ENCODE measurements at regions not wholly inside any gene's neighbourhood (a gene's known extent, or its start where the extent isn't known, plus 50 kb on each side); places are given as distances from the start of the nearest gene placed in this dataset.

DNA sequence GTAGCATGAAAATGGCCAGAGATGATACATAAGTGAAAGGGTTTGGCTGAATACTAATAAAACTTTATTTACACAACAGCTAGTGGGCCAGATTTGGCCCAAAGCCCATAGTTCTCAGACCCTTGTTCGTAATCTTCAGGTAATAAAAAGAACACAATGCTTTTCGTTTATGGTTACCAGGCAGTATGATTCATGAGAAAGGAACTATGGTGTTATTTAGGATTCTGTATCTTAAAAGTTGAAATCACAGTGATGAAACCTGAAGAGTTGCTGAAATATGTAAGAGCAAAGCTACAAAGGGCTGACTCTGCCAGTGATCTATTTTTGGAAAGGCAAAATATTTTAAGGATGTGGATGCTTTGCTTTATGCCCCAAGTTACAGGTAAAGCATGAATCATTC, 192.7 kb downstream of the SMC2 start:
- CTCF ChIA-PET: no interaction called here
- Histone ChIP-seq H3K36me3 (ENCODE audit: control insufficient read depth in 2 of 2, extremely low read depth in 1 of 2, insufficient read depth in 2 of 2, low read length in 2 of 2) (no peaks in the 10 kb centered on the region), H4K20me1 (replicated peaks; ENCODE audit: control insufficient read depth, extremely low read depth, insufficient read depth, low read length) (no peaks in the 10 kb centered on the region), H3K27me3 (ENCODE audit: control insufficient read depth in 2 of 2, insufficient read depth in 2 of 2, low read length in 2 of 2) (no peaks in the 10 kb centered on the region), H3K9ac (replicated peaks; ENCODE audit: extremely low read depth, insufficient read depth, low read length) (no peak overlapping the region), H3K79me2 (ENCODE audit: control insufficient read depth, insufficient read depth, low read length) (no peaks in the 10 kb centered on the region), H3K27ac (ENCODE audit: insufficient read depth, low read depth, low read length) (no peak overlapping the region), H3K4me2 (ENCODE audit: insufficient read depth, low read length) (no peak overlapping the region), H3K9me1 (replicated peaks; ENCODE audit: control insufficient read depth, extremely low read depth, insufficient read depth, low read length) (no peaks in the 10 kb centered on the region), H2AFZ (ENCODE audit: low read depth, low read length) (no peak overlapping the region), H3K4me1 (ENCODE audit: control insufficient read depth, extremely low read depth, insufficient read depth, low read length) (no peaks in the 10 kb centered on the region), H3K9me3 (replicated peaks; ENCODE audit: control insufficient read depth, insufficient read depth, low read length) (no peaks in the 10 kb centered on the region), H3K4me3 (replicated peaks in 1 of 3; ENCODE audit: insufficient read depth in 1 of 3, low read depth in 1 of 3, low read length in 3 of 3) (no peak overlapping the region)
- no peak for DNase-seq (ENCODE audit: low read depth, low spot score)
- intact Hi-C loops (cut with micrococcal nuclease): no loop called here
- dilution Hi-C loops (cut with MboI; ENCODE audit: extremely low pct_ligation_motif_present, low sequenced_read_pairs): no loop called here
- POLR2A ChIA-PET: no interaction called here
- TF ChIP-seq POLR2A (IDR thresholded peaks at IDR 0.05; ENCODE audit: low read depth, low read length) (no peak), GATA2 (IDR thresholded peaks at IDR 0.05; ENCODE audit: insufficient read depth, insufficient read length, low read depth, low read length) (no peak), POLR2AphosphoS5 (IDR thresholded peaks at IDR 0.05; ENCODE audit: insufficient read depth, low read depth, low read length) (no peak)
- TF ChIP-seq, protein P1, sequence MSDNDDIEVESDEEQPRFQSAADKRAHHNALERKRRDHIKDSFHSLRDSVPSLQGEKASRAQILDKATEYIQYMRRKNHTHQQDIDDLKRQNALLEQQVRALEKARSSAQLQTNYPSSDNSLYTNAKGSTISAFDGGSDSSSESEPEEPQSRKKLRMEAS (IDR thresholded peaks at IDR 0.05; ENCODE audit: insufficient read depth, insufficient read length): no peak
- no TSS peak for BruUV-seq (replicated peaks)
- FAIRE-seq: no peak

GRCh38 chr9:104287253-104287878, 193.3 kb downstream of the SMC2 start:
- POLR2A ChIA-PET: no interaction called here
- H3K9me3 ChIP-seq (replicated peaks; ENCODE audit: control insufficient read depth, insufficient read depth, low read length): no peaks in the 10 kb centered on the region
- no peak overlapping the region for H3K4me3 ChIP-seq (replicated peaks in 1 of 3; ENCODE audit: insufficient read depth in 1 of 3, low read depth in 1 of 3, low read length in 3 of 3)
- H3K79me2 ChIP-seq (ENCODE audit: control insufficient read depth, insufficient read depth, low read length): no peaks in the 10 kb centered on the region
- FAIRE-seq: no peak
- H2AFZ ChIP-seq (ENCODE audit: low read depth, low read length): no peak overlapping the region
- BruUV-seq (replicated peaks): no TSS peak
- no peaks in the 10 kb centered on the region for H3K27me3 ChIP-seq (ENCODE audit: control insufficient read depth in 2 of 2, insufficient read depth in 2 of 2, low read length in 2 of 2)
- H3K9me1 ChIP-seq (replicated peaks; ENCODE audit: control insufficient read depth, extremely low read depth, insufficient read depth, low read length): no peaks in the 10 kb centered on the region
- no peak for DNase-seq (ENCODE audit: low read depth, low spot score)
- H4K20me1 ChIP-seq (replicated peaks; ENCODE audit: control insufficient read depth, extremely low read depth, insufficient read depth, low read length): no peaks in the 10 kb centered on the region
- TF ChIP-seq JUN (IDR thresholded peaks at IDR 0.05; ENCODE audit: borderline replicate concordance, insufficient read depth, insufficient read length, low read depth) (no peak), FOS (IDR thresholded peaks at IDR 0.05; ENCODE audit: borderline replicate concordance, insufficient read depth, low read length) (no peak), POLR2A (IDR thresholded peaks at IDR 0.05; ENCODE audit: low read depth, low read length) (no peak)
- TF ChIP-seq, protein P2, sequence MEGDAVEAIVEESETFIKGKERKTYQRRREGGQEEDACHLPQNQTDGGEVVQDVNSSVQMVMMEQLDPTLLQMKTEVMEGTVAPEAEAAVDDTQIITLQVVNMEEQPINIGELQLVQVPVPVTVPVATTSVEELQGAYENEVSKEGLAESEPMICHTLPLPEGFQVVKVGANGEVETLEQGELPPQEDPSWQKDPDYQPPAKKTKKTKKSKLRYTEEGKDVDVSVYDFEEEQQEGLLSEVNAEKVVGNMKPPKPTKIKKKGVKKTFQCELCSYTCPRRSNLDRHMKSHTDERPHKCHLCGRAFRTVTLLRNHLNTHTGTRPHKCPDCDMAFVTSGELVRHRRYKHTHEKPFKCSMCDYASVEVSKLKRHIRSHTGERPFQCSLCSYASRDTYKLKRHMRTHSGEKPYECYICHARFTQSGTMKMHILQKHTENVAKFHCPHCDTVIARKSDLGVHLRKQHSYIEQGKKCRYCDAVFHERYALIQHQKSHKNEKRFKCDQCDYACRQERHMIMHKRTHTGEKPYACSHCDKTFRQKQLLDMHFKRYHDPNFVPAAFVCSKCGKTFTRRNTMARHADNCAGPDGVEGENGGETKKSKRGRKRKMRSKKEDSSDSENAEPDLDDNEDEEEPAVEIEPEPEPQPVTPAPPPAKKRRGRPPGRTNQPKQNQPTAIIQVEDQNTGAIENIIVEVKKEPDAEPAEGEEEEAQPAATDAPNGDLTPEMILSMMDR (IDR thresholded peaks at IDR 0.05; ENCODE audit: extremely low read depth in 1 of 2, insufficient read depth in 1 of 2, low read depth in 1 of 2, low read length in 2 of 2): no peak
- intact Hi-C loops (cut with micrococcal nuclease) (no loop called here), dilution Hi-C loops (cut with MboI; ENCODE audit: extremely low pct_ligation_motif_present, low sequenced_read_pairs) (no loop called here)
- CTCF ChIA-PET: no interaction called here
- H3K4me1 ChIP-seq (ENCODE audit: control insufficient read depth, extremely low read depth, insufficient read depth, low read length): no peaks in the 10 kb centered on the region
- H3K9ac ChIP-seq (replicated peaks; ENCODE audit: extremely low read depth, insufficient read depth, low read length): no peak overlapping the region
- no peak overlapping the region for H3K27ac ChIP-seq (ENCODE audit: insufficient read depth, low read depth, low read length)
- H3K36me3 ChIP-seq (ENCODE audit: control insufficient read depth in 2 of 2, extremely low read depth in 1 of 2, insufficient read depth in 2 of 2, low read length in 2 of 2): no peaks in the 10 kb centered on the region
- no peak overlapping the region for H3K4me2 ChIP-seq (ENCODE audit: insufficient read depth, low read length)

Measured in endothelial cell of umbilical vein (primary cell).